GM06990 (cell line): ENCODE measurements at regions not wholly inside any gene's neighbourhood (a gene's known extent, or its start where the extent isn't known, plus 50 kb on each side); places are given as distances from the start of the nearest gene placed in this dataset.

ENCODE experiments used
- DNase-seq: peaks from one replicate; pipeline ENCODE4 v3.0.0-alpha.2; 2011; ENCODE audit not compliant: insufficient read length; ENCODE audit errors: extremely low read depth
- H3K27me3 ChIP-seq: replicated peaks from 2 replicates; pipeline ENCODE4 v1.6.0; 2011; ENCODE audit warnings: low read length; ENCODE audit not compliant: control insufficient read depth, insufficient read depth
- H3K36me3 ChIP-seq: 2 replicates; pipeline ENCODE4 v1.5.1; 2011; ENCODE audit warnings: low read length; ENCODE audit not compliant: control insufficient read depth, insufficient read depth
- H3K4me3 ChIP-seq: replicated peaks from 2 replicates; pipeline ENCODE4 v1.5.1; 2011; ENCODE audit warnings: low read depth, mild to moderate bottlenecking, control low read depth, low read length
- CTCF ChIP-seq: IDR thresholded peaks from 2 replicates; pipeline ENCODE4 v1.5.1; 2011; ENCODE audit warnings: low read length, control low read depth, mild to moderate bottlenecking, inconsistent platforms; ENCODE audit not compliant: insufficient read depth, poor library complexity, severe bottlenecking

DNA sequence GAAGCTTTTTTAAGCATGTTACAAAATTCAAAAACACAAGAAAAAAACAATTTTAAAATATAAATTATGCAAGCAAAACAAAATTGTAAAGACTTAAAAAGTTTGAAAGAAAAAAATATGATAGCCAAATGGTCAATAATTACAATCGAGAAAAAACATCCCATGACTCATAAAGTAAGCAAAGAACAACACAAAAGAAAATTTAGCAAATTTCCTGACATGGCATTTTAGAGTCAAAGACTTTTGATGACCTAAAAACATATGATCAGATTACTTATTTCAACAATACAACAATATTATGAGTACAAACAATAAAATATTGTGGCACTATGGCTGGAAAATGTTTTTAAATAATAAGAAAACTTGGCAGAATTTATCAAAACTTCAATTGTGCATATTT lies 312.1 kb upstream of the MEOX2 start:
- no peak overlapping the region for H3K4me3 ChIP-seq
- H3K27me3 ChIP-seq, result no peaks in the 10 kb centered on the region
- H3K36me3 ChIP-seq, result no peaks in the 10 kb centered on the region
- no peak for TF ChIP-seq CTCF
- no peak for DNase-seq

- H3K27me3 ChIP-seq, result no peaks in the 10 kb centered on the region
- no peak overlapping the region for H3K4me3 ChIP-seq
- no peak for DNase-seq
- TF ChIP-seq CTCF, result no peak
- H3K36me3 ChIP-seq, result no peaks in the 10 kb centered on the region
Measured at GRCh38 chr7:15995027-15995426, 308.5 kb upstream of the MEOX2 start.

DNA sequence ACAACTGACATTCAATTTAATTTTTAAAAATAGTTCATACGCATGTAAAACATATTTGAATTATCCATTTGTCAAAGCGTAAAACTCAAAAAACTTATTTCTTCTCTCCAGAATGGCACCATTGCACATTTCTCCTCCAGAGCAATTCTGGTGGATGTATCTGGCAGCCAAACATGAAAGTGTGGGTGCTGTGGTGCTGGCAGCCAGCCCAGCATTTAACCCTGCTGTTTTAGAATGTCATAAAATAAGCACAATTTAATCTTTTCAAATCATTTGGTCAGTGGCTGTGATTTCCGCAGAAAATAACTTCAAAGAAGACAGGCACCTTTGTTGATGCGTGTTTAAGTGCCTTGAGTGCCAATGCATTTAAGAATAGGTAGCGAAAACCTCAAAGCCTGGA lies 302.7 kb upstream of the MEOX2 start:
- Histone ChIP-seq H3K27me3 (no peaks in the 10 kb centered on the region), H3K36me3 (no peaks in the 10 kb centered on the region), H3K4me3 (no peak overlapping the region)
- no peak for DNase-seq
- TF ChIP-seq CTCF, result no peak

GRCh38 chr7:15985587-15986384 lies 299.3 kb upstream of the MEOX2 start:
- Histone ChIP-seq H3K4me3 (no peak overlapping the region), H3K36me3 (no peaks in the 10 kb centered on the region), H3K27me3 (no peaks in the 10 kb centered on the region)
- TF ChIP-seq CTCF, result no peak
- DNase-seq, result no peak

- Histone ChIP-seq H3K4me3 (no peak overlapping the region), H3K36me3 (no peaks in the 10 kb centered on the region), H3K27me3 (no peaks in the 10 kb centered on the region)
- TF ChIP-seq CTCF, result no peak
- no peak for DNase-seq
Measured at GRCh38 chr7:15977663-15978062, 291.2 kb upstream of the MEOX2 start.
